ENCODE measurements at regions not wholly inside any gene's neighbourhood (a gene's known extent, or its start where the extent isn't known, plus 50 kb on each side); places are given as distances from the start of the nearest gene placed in this dataset.

DNA sequence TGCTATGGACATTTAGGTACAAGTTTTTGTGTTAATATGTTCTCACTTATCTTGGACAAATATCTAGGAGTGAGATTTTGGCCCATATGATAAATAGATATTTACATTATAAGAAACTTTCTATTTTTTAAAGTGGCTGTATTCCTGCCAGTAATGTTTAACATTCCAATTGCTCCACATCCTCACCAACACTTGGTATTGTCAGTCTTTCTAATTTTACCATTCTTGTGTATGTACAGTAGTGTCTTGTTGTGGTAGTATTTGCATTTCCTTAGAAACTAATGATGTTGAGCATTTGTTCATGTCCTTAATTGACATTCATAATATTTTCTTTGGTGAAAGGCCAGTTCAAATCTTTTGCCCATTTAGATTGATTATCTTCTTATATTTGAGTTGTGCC is 171.4 kb upstream of the TSHZ3 start:
- TF ChIP-seq, protein P1, sequence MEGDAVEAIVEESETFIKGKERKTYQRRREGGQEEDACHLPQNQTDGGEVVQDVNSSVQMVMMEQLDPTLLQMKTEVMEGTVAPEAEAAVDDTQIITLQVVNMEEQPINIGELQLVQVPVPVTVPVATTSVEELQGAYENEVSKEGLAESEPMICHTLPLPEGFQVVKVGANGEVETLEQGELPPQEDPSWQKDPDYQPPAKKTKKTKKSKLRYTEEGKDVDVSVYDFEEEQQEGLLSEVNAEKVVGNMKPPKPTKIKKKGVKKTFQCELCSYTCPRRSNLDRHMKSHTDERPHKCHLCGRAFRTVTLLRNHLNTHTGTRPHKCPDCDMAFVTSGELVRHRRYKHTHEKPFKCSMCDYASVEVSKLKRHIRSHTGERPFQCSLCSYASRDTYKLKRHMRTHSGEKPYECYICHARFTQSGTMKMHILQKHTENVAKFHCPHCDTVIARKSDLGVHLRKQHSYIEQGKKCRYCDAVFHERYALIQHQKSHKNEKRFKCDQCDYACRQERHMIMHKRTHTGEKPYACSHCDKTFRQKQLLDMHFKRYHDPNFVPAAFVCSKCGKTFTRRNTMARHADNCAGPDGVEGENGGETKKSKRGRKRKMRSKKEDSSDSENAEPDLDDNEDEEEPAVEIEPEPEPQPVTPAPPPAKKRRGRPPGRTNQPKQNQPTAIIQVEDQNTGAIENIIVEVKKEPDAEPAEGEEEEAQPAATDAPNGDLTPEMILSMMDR (IDR thresholded peaks at IDR 0.05; ENCODE audit: insufficient read depth, low read length, poor library complexity, severe bottlenecking): no peak

DNA sequence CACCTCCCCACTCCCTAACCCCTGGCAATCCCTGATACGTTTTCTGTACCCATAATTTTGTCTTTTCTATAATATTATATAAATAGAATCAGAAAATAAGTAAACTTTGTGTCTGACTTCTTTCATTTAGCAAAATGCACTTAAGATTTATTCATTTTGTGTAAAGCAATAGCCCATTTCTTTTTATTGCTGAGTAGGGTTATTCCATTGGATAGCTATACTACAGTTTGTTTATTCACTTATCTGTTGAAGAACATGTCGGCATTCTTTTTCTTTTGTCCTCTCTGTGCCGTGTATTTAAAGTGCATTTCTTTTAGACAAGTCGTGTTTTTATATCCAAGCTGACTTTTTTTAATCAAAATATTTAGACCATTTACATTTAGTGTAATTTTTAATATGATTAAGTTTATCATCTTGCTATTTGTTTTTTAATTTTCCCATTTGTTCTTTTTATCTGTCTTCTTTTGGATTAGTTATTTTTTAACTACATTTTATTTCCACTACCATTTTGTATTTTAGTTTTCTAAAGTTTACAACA is 176.4 kb upstream of the TSHZ3 start:
- Histone ChIP-seq H3K4me3 (replicated peaks; ENCODE audit: low read depth, low read length) (no peak overlapping the region), H3K27me3 (replicated peaks; ENCODE audit: control insufficient read depth, insufficient read depth, low read length) (no peaks in the 10 kb centered on the region), H3K36me3 (ENCODE audit: control insufficient read depth, insufficient read depth, low read length) (no peaks in the 10 kb centered on the region)
- DNase-seq (ENCODE audit: extremely low read depth, insufficient read length): no peak
- TF ChIP-seq, protein P1 (IDR thresholded peaks at IDR 0.05; ENCODE audit: insufficient read depth, low read length, poor library complexity, severe bottlenecking): no peak

More for the DNA sequence above, 171.4 kb upstream of the TSHZ3 start:
- no peaks in the 10 kb centered on the region for H3K27me3 ChIP-seq (replicated peaks; ENCODE audit: control insufficient read depth, insufficient read depth, low read length)
- no peak for DNase-seq (ENCODE audit: extremely low read depth, insufficient read length)
- no peak overlapping the region for H3K4me3 ChIP-seq (replicated peaks; ENCODE audit: low read depth, low read length)
- H3K36me3 ChIP-seq (ENCODE audit: control insufficient read depth, insufficient read depth, low read length): no peaks in the 10 kb centered on the region

- H3K36me3 ChIP-seq (ENCODE audit: control insufficient read depth, insufficient read depth, low read length): no peaks in the 10 kb centered on the region
- no peaks in the 10 kb centered on the region for H3K27me3 ChIP-seq (replicated peaks; ENCODE audit: control insufficient read depth, insufficient read depth, low read length)
- TF ChIP-seq, protein P1 (IDR thresholded peaks at IDR 0.05; ENCODE audit: insufficient read depth, low read length, poor library complexity, severe bottlenecking): no peak
- no peak overlapping the region for H3K4me3 ChIP-seq (replicated peaks; ENCODE audit: low read depth, low read length)
- no peak for DNase-seq (ENCODE audit: extremely low read depth, insufficient read length)
Observed at GRCh38 chr19:31527443-31527842, 178.2 kb upstream of the TSHZ3 start.

GRCh38 chr19:31528261-31528660 is 179.0 kb upstream of the TSHZ3 start:
- TF ChIP-seq, protein P1 (IDR thresholded peaks at IDR 0.05; ENCODE audit: insufficient read depth, low read length, poor library complexity, severe bottlenecking): no peak
- no peak for DNase-seq (ENCODE audit: extremely low read depth, insufficient read length)
- Histone ChIP-seq H3K4me3 (replicated peaks; ENCODE audit: low read depth, low read length) (no peak overlapping the region), H3K36me3 (ENCODE audit: control insufficient read depth, insufficient read depth, low read length) (no peaks in the 10 kb centered on the region), H3K27me3 (replicated peaks; ENCODE audit: control insufficient read depth, insufficient read depth, low read length) (no peaks in the 10 kb centered on the region)

DNA sequence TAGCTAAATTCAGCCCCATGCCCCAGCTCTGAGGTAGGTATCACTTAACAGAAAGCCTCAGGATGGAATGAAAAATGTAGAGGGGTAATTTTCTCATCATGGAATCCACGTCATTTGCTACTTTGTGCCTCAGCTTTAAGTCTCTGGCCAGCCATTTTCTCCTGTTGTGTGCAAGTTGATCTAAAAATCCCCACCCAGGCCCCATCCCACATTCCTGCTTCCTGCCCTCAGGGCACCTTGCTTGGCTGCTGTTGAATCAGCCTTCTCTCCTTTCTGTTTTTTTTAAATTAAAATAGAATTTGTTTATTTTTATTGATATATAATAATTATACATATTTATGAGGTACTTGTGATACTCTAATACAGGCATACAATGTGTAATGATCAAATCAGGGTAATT is 179.9 kb upstream of the TSHZ3 start:
- TF ChIP-seq, protein P1 (IDR thresholded peaks at IDR 0.05; ENCODE audit: insufficient read depth, low read length, poor library complexity, severe bottlenecking): no peak
- no peak for DNase-seq (ENCODE audit: extremely low read depth, insufficient read length)
- Histone ChIP-seq H3K27me3 (replicated peaks; ENCODE audit: control insufficient read depth, insufficient read depth, low read length) (no peaks in the 10 kb centered on the region), H3K36me3 (ENCODE audit: control insufficient read depth, insufficient read depth, low read length) (no peaks in the 10 kb centered on the region), H3K4me3 (replicated peaks; ENCODE audit: low read depth, low read length) (no peak overlapping the region)

GRCh38 chr19:31530781-31531180 is 181.5 kb upstream of the TSHZ3 start:
- Histone ChIP-seq H3K4me3 (replicated peaks; ENCODE audit: low read depth, low read length) (no peak overlapping the region), H3K36me3 (ENCODE audit: control insufficient read depth, insufficient read depth, low read length) (no peaks in the 10 kb centered on the region), H3K27me3 (replicated peaks; ENCODE audit: control insufficient read depth, insufficient read depth, low read length) (no peaks in the 10 kb centered on the region)
- TF ChIP-seq, protein P1 (IDR thresholded peaks at IDR 0.05; ENCODE audit: insufficient read depth, low read length, poor library complexity, severe bottlenecking): no peak
- no peak for DNase-seq (ENCODE audit: extremely low read depth, insufficient read length)
